ENCODE measurements at regions not wholly inside any gene's neighbourhood (a gene's known extent, or its start where the extent isn't known, plus 50 kb on each side); places are given as distances from the start of the nearest gene placed in this dataset.

DNA sequence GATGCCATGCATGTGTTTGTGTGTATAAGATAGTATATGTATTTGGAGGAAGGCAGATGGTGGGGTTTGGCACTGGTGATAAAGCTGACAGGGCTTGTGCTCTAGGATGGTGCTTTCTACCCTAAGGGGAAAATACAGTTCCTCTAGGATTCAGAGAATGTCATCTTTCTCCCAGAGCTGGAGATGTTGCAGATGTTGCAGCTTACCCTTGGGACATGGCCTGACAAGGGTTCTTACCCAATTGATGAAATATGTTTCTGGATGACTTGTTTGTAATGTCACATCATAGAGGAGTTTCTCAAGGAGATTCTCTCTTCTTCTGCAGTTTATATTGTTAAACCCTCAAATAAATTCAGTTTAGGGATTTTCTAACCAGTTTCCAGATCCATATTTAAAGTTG is 52.5 kb upstream of the PITX2 start:
- no peak for DNase-seq (ENCODE audit: low read depth in 2 of 2)

DNA sequence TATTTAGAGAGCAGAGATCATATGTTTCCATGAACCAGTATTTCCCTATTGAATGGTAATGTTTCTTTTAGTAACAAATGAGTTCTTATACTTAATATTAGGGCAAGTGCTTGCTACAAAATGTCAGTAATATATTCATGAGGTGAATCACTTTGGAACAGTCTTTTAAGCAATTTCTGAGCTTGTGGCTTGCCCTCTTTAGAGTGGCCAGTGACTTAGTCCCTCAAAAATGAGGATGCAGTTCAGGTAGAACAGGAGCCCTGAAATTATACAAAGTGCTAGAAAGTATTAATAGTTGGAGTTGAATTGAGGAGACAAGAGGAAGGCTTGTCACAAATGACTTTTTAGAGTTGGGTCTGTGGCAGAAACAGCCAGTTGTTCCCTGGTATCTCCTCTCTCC is 53.4 kb upstream of the PITX2 start:
- DNase-seq (ENCODE audit: low read depth in 2 of 2) = no peak

DNA sequence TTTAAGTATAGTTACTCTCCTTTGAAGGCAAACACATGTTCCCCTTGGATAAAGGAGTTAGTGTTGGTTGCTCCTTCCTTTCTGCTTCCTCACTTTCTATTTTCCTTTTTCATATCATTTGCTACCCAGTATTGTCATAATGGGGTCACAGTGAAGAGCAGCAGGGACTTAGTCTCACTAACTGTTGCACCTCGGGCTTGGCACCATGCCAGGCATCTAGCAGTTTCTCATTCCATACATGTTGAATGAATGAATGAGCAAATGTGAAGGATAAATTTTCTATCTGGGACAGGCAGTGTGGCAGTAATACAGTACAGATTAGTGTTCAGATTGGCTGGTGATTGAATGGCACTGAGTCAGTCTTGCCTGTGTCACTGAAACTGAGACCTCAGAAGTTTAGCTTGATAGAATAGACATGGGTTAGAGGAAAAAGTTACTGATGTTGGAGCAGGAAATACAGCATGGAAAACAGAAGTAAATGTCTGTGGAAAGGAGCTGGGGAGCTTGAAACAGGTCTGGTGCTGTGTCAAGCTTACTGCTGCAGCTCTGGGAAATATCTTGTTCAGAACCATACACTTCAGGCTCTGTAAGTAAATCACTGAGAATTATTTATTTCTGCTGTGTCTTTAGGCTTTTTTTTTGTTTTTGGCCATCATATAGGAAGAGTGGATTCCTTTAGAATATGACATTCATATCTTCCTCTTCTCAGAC is 55.8 kb upstream of the PITX2 start:
- no peak for DNase-seq (ENCODE audit: low read depth in 2 of 2)

DNA sequence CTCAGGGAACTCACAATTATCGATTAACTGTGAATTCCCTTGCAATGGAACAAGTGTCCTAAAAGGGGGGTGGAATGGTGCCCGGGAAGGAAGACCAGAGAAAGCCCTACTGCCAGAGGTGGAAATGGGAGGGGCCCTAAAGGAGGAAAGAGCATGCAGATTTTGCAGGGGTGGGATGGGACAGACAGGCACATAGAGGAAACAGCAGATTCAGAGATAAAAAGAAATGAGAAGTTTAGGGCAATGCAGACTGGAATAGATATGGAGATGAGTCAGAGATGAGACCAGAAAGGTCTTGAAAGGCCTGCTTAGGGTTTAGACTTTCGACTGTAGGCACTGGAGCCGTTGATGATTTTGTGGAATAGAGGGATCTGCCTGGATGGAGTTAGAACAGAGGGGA is 57.4 kb upstream of the PITX2 start:
- no peak for DNase-seq (ENCODE audit: low read depth in 2 of 2)

DNA sequence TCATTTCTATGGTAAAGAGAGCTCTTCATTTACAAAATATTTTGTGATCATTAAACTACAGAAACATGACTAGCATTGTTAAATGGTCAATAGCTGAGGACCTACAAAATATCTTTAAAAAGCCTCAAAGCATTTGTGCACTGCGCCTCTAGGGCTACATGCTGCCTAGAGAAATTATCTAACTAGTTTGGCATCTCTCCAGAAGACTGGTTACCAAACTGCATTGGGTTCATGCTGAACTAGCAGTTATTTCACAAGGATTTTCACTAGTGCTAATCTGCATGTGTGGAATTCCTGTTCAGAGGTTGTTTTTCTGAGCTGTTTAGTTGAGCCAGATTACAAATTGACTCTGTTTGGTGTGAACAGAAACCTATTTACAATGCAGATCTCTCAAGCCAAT is 58.5 kb upstream of the PITX2 start:
- DNase-seq (ENCODE audit: low read depth in 2 of 2) = no peak

DNA sequence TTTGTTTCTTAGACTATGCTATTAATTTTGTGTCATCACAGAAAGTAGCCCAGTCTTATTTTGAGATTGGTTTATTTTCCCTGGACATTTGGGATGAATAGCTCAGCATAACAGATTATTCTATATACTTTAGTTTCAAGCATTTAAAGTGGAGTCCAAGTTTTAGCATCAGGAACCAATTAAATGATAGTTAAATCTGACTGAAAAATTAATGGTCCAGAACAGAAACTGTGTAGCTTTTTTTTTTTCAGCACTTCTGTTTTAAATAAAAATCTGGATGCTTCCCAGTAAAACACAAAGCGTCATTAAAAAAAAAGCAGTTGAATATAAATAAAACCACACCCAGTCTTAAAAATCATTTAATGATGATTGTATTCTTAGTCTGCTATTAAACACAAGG is 59.4 kb upstream of the PITX2 start:
- DNase-seq (ENCODE audit: low read depth in 2 of 2) = no peak

DNA sequence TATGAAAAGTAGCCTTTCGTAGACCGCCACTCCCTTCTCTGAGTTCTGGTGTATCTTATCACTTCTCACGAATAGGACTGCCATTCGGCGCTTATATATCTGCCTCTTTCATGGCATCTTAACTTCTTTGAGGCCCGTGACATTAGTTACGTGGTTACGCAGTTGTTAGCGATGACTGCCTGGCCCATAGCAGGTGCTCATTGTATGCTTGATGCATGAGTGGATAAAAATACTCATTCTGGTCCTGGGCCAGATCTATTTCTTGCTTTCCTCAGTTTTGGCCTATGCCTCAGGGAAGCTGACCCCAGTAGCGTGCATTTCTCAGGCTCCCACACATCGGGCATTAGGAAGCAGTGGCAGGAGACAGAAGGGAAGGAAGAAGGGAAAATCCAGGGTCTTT is 60.7 kb upstream of the PITX2 start:
- DNase-seq (ENCODE audit: low read depth in 2 of 2) = no peak

DNA sequence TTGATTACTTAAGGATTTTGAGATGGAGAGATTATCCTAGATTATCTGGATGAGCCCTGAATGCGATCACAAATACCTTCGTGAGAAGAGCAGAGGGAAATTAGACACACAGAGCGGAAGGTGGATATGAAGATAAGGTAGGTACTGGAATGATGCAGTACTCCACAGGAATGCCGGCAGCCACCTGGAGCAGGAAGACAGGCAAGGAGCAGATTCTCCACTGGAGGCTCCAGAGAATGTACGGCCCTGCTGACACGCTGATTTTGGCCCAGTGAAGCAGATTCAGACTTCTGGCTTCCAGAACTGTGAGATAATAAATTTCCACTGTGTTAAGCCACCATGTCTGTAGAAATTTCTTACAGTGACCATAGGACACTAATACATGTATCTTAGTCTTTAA is 79.4 kb upstream of the PITX2 start:
- no peak for DNase-seq (ENCODE audit: low read depth in 2 of 2)

DNA sequence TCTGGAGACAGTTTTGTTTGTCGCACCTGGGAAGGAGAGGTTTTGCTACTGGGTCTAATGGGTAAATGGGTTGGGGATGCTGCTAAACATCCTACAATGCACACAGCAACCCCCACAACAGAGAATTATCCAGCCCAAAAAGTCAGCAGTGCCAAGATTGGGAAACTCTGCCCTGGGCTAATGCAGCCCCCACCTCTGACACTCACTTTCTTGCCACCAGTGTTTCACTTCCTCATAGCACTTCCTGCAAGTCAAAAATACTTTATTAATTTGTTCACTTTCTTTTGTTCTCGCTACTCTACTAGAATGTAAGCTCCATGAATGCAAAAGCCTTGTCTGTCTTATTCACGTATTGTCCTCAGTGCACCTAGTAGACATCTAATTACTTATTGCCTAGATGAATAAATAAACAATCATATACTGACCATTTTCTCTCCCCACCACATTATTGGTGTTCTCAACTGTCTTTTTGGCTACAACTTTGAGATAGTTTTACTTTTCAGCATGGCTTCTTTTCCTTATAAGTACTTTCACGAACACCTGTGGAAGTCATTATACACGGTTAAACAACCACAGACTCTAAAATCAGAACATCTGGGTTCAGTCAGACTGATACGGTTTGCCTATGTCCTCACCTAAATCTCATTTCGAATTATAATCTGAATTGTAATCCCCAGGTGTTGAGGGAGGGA is 82.0 kb upstream of the PITX2 start:
- no peak for DNase-seq (ENCODE audit: low read depth in 2 of 2)

DNA sequence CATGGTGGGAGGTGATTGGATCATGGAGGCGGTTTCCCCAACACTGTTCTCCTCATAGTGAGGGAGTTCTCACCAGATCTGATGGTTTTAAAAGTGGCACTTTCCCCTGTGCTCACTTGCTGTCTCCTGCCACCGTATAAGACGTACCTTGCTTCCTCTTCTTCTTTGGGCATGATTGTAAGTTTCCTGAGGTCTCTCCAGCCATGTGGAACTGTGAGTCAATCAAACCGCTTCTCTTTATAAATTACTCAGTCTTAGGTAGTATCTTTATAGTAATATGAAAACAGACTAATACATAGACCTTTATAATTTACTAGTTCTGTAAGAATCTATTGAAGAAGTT is 82.5 kb upstream of the PITX2 start:
- no peak for DNase-seq (ENCODE audit: low read depth in 2 of 2)

DNA sequence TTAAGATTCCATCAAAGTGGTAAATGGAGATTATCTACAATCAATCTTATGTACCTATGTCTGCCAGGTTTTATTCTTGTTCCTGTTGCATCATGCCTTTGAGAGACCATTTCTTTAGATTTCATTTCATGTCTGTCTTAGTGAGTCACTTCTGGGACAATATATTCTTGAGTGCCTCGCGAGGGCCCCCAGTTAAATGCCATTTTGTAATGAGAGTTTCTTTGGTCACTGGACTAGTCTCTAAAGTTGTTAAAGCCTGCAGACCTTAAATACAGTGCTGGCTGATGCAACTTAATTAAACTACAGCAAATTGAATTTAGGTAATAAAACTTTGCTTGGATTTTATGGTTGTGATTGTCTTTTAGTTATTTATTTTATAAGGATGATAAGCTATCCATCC is 87.2 kb upstream of the PITX2 start:
- DNase-seq (ENCODE audit: low read depth in 2 of 2) = no peak

DNA sequence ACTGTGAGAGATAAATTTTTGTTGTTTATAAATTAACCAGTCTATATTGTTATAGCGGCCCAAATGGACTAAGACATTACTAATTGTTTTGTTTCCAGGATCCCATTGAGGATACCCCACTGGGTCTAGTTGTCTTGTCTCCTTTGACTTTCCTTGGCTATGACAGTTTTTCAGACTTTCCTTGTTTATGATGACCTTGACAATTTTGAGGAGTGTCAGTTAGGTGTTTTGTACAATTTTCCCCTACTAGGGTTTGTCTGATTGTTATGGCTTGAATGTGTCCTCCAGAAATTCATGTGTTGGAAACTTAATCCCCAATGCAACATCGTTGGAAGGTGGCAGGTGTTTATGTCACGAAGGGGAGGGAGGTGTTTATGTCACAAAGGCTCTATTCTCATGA is 89.6 kb upstream of the PITX2 start:
- no peak for DNase-seq (ENCODE audit: low read depth in 2 of 2)

DNA sequence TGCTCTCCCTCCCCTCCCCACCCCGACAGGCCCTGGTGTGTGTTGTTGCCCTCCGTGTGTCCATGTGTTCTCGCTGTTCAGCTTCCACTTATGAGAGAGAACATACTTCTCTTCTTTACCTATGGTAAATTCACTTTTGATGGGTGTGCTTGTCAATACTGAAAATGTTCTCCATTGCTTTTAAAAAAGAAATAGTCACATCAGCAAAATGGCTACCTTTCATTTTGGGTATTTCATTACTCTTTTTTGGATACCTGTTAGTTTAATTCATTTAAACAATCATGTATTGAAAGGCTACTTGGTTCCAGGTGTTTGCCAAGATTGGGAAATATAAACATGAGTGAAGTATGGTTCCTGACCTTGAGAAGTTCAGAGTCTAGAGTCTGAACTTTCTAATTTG is 107.4 kb upstream of the PITX2 start:
- no peak for DNase-seq (ENCODE audit: low read depth in 2 of 2)

DNA sequence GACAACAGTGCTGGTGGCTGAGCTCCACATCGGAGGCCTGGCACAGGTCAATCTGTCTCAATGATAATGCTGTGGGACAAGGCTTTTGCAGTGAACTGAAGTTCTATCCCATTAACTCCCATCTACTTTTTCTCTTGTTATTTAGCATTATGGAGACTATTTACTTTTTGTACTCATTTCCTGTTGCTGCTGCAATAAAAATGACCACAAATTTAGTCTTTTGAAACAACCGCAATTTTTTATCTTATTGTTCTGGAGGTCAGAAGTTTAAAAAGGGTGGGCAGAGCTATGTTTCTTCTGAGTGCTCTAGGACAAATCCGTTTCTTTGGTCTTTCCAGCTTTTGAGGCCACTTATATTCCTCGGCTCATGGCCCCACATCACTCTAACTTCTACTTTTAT is 111.0 kb upstream of the PITX2 start:
- no peak for DNase-seq (ENCODE audit: low read depth in 2 of 2)

DNA sequence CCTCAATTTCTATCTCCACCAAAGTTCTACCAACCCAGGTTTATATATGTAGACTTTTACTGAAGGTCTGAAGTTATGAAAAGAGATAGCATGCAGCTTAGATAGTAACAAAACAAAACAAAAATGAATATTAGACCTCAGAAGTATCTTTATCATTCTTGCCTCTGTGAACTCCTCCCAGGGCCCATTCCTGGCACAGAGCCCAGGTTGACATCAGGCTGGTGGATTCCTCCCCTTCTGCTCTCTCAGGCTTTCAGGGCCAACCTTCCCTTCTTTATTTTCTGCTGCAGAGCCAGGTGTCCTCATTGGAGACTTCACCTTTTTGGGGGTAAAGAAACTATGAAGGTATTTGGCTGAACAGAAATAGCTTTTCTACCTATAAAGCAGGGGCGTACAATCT is 112.8 kb upstream of the PITX2 start:
- no peak for DNase-seq (ENCODE audit: low read depth in 2 of 2)

DNA sequence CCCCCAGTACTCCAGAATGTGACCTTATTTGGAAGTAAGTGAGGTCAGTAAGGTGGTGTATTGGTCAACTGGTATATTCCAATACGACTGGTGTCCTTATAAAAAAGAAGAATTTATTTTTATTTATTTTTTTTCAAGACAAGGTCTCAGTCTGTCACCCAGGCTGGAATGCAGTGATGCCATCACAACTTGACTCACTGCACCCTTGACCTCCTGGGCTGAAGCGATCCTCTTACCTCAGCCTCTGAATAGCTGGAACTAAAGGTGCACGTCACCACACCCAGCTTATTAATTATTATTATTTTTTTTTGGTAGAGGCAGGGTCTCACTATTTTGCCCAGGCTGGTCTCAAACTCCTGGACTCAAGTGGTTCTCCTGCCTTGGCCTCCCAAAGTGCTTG is 115.1 kb upstream of the PITX2 start:
- DNase-seq (ENCODE audit: low read depth in 2 of 2) = no peak

DNA sequence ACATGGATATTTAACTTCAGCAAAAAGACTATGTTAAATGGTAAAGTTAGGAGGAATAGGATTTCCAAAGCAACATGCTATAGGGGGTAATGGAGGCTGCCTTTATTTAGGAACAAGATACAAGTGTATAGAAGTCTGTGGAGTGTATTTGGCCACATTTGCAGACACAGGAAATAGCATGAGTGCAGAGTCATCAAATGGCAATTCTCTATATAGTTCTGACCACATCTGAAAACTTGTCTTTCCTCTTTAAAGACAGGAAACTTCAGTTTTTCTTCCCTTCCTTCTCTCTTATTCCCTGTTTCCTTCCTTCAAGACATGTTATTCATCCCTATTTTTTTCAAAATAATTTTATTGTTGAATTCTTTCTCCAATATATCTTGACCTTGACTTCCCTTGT is 119.3 kb upstream of the PITX2 start:
- no peak for DNase-seq (ENCODE audit: low read depth in 2 of 2)

DNA sequence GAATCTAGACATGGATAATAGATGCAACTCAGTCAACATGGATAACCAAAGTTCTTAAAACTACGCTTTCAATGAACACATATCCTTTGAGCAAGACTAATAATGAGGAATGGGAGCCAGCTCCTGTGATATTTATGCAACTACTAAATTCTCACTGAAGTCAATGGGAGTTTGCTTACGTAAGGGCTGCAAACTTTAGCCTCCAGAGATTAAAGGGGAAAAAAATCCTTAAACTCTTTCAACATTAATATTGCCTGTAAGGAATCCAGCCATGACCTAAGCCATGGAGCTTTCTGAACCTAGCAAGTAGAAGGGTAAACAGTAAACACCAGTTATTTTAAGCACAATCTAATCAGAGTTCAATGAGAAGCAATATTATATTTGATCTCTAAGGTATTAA is 125.2 kb upstream of the PITX2 start:
- no peak for DNase-seq (ENCODE audit: low read depth in 2 of 2)

DNA sequence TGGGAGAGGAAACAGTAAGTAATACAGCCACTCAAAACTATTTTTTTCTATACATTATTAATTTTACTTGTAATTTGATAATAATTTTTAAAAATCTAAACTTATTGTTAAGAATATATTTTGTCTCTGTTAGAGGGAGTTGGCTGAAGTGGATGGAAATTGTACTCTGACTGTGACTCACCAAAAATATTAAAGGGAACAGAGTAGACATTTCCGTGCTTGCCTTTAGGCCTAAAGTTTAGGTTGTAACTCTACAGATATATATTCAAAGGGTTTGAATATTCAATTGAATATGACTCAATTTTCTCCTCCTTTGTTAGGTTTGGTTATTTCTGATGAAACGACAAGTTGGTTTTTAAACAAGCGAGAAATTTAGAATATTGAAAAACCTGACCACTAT is 128.3 kb upstream of the PITX2 start:
- no peak for DNase-seq (ENCODE audit: low read depth in 2 of 2)

DNA sequence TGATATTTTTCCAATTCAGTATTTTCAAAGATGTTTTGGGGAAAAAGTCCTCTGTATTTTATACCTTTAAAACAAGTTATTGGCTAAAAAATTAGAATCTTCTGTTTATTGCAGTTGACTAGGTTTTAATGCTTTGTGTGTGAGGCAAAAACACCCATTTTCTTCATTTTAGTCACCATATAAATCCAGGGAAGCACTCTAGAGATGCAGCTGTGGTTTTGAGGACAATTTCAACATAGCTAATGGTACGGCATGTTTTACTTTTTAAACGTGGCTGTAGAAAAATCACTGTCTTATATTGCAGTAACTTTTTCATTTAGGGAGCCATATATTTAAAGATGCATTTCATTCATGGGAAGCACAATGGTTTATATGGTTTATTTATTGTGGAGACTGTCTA is 129.1 kb upstream of the PITX2 start:
- no peak for DNase-seq (ENCODE audit: low read depth in 2 of 2)

DNA sequence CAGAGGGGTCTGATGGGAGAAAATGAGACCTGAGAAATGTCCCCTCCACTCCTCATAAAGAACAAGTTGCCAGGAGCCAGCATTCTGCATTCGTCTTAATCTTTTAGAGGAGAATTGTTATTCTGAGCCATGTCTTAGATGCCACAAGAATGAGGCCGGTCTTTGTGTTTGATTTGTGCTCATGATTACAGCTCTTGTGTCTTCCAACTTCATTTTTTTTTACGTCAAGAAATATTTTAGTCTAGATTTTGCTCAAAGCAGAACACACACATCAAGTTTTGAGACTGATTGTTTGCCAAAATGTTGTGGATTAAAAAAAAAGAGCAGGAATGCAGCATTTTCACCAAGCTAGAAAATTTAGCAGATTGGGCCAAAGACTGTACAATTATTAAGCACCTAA is 130.6 kb upstream of the PITX2 start:
- DNase-seq (ENCODE audit: low read depth in 2 of 2) = no peak

DNA sequence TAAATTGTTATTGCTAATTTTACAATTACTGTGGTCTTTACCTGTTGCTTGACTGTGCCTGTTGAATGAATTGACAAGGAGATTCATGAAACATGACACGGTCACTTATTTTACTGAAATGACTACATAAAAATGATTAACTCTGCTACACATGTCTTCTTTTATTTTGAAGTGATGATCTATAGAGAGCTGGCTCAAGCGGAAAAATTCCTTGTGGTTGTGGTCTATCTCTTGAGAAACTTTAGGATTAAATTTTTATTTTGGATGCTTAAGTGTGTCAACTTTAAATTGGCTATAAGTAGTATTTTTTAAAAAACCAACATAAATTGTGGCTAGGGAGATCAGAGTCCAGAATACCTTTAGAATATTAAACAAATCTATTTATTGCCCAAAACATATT is 131.8 kb upstream of the PITX2 start:
- DNase-seq (ENCODE audit: low read depth in 2 of 2) = no peak

DNA sequence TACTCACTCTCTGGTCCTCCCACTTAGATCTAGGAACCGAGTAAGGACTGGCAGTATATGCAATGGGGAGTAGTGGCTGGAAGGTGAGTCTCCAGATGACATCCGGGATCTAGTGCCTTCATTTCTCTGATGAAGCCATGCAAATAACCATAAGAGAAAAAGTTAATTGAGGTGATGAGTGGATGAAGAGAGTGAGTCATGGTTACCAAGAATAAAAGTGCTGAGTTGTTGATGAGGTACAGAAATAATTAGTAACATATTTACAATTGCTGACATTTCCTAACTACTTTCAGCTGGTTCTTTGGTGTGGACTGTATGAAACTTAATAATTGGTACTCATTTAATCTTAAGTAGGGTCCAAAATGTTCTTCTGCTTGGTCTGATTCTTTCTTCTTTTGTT is 146.7 kb upstream of the PITX2 start:
- DNase-seq (ENCODE audit: low read depth in 2 of 2) = no peak

DNA sequence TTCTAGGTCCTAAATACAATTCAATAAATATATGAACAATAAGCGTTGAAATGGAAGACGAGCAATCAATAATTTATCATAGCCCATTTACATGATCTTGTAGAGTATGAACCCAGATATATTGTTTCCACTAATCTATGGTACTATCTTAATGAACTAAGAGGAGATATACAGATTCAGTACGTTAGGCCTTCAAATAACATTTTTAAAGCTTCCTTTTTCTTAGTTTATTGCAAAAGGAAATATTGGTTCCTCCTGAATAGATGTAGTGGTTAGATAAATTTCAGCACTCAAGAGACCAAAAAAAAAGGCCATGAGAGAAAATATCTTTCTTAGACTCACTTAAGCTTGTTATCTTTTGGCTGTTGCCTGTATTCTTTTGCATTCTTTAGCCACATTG is 147.5 kb upstream of the PITX2 start:
- DNase-seq (ENCODE audit: low read depth in 2 of 2) = no peak

Data from activated CD8-positive, alpha-beta memory T cell treated with anti-CD3 and anti-CD28 coated beads for 4 hours (primary cell).